Gastrocnemius medialis (tissue), 4 donors: ENCODE measurements at regions not wholly inside any gene's neighbourhood (a gene's known extent, or its start where the extent isn't known, plus 50 kb on each side); places are given as distances from the start of the nearest gene placed in this dataset.

Experiments used
- ATAC-seq, 2 donors: fragments of 150-250 bp; one replicate each; pipeline ENCODE4 v1.9.1; 2016
- DNase-seq, 2 donors: peaks; one replicate each; pipeline ENCODE4 v3.0.0-alpha.2; 2019
- H3K27ac ChIP-seq, 4 donors: fragments of 200-600 bp; sonication (generic); 1 replicate in 1 of 4; 2 replicates in 3 of 4; pipeline ENCODE4 v1.5.1; 2016 to 2018; ENCODE audit warnings: mild to moderate bottlenecking in 2 of 4, moderate library complexity in 1 of 4
- H3K27me3 ChIP-seq, 3 donors: fragments of 200-600 bp; sonication (generic) in 2 of 3; 1 replicate in 1 of 3; 2 replicates in 2 of 3; pipeline versions ENCODE4 v1.5.1 to v1.6.0; 2016 to 2019; ENCODE audit warnings: mild to moderate bottlenecking in 1 of 3, moderate library complexity in 1 of 3
- H3K36me3 ChIP-seq, 2 donors: fragments of 200-600 bp; sonication (generic) in 1 of 2; one replicate each; pipeline ENCODE4 v1.5.1; 2017 to 2018
- H3K4me1 ChIP-seq, 2 donors: fragments of 200-600 bp; sonication (generic) in 1 of 2; one replicate each; pipeline ENCODE4 v1.5.1; 2016 to 2017; ENCODE audit warnings: mild to moderate bottlenecking in 2 of 2
- H3K4me3 ChIP-seq, 4 donors: fragments of 200-600 bp; sonication (generic) in 3 of 4; 1 replicate in 1 of 4; 2 replicates in 3 of 4; pipeline ENCODE4 v1.5.1; 2016 to 2019; ENCODE audit warnings: mild to moderate bottlenecking in 2 of 4
- H3K9me3 ChIP-seq, 3 donors: fragments of 200-600 bp; sonication (generic) in 2 of 3; 1 replicate in 1 of 3; 2 replicates in 2 of 3; pipeline ENCODE4 v1.5.1; 2016 to 2019
- CTCF ChIP-seq, 5 experiments: fragments of 450-650 bp in 3 of 5; fragments of 200-600 bp in 2 of 5; sonication (generic) in 2 of 5; IDR thresholded peaks in 4 of 5; conservative IDR thresholded peaks in 1 of 5; 1 replicate in 4 of 5; 2 replicates in 1 of 5; pipeline ENCODE4 v1.5.1; 2016 to 2019; ENCODE audit warnings: antibody characterized with exemption in 5 of 5, mild to moderate bottlenecking in 3 of 5, moderate library complexity in 3 of 5
- POLR2A ChIP-seq, 2 donors: fragments of 450-650 bp; IDR thresholded peaks; one replicate each; pipeline ENCODE4 v1.6.1; 2017; ENCODE audit warnings: antibody characterized with exemption in 2 of 2, mild to moderate bottlenecking in 2 of 2, moderate library complexity in 2 of 2
- in situ Hi-C, 4 donors: fragments of 200-750 bp; cut with MboI; loops; one replicate each; pipeline versions ENCODE4 v1.15.0 to v1.8.0; 2017; ENCODE audit warnings: low sequenced_read_pairs in 4 of 4
- intact Hi-C: fragments of 100-400 bp; cut with DNase I; formaldehyde crosslinking; loops from one replicate; pipeline ENCODE4 v1.15.1; 2023; ENCODE audit warnings: low total_unique reads

GRCh38 chr6:25061289-25061936 is 125.7 kb upstream of the RIPOR2 start:
- in situ Hi-C loops: loop anchor here in 2 of 4 donors (10.0 to 25.0 kb wide), 2 partner anchors 474 to 477 kb away; no protein-coding TSS in a partner anchor
- no peaks in the 10 kb centered on the region for H3K36me3 ChIP-seq
- no peak overlapping the region for H3K27ac ChIP-seq
- intact Hi-C loops: no loop called here
- no peaks in the 10 kb centered on the region for H3K9me3 ChIP-seq
- no peaks in the 10 kb centered on the region for H3K4me1 ChIP-seq
- H3K27me3 ChIP-seq: no peaks in the 10 kb centered on the region
- DNase-seq: no peak
- no peak overlapping the region for H3K4me3 ChIP-seq
- TF ChIP-seq CTCF (IDR thresholded peaks at IDR 0.05 in 4 of 5, conservative IDR thresholded peaks at IDR 0.05 in 1 of 5): no peak
- no peak for TF ChIP-seq POLR2A (IDR thresholded peaks at IDR 0.05)
- ATAC-seq: no peak

- DNase-seq (no peak), ATAC-seq (no peak)
- Histone ChIP-seq H3K4me3 (no peak overlapping the region), H3K36me3 (no peaks in the 10 kb centered on the region), H3K27ac (no peak overlapping the region), H3K27me3 (no peaks in the 10 kb centered on the region), H3K9me3 (no peaks in the 10 kb centered on the region), H3K4me1 (no peaks in the 10 kb centered on the region)
- TF ChIP-seq POLR2A (IDR thresholded peaks at IDR 0.05): no peak
- no peak for TF ChIP-seq CTCF (IDR thresholded peaks at IDR 0.05 in 4 of 5, conservative IDR thresholded peaks at IDR 0.05 in 1 of 5)
- in situ Hi-C loops (loop anchor here in 2 of 4 donors (10.0 to 25.0 kb wide), 2 partner anchors 475 to 477 kb away; no protein-coding TSS in a partner anchor), intact Hi-C loops (no loop called here)
Measured at GRCh38 chr6:25062070-25062811, 126.5 kb upstream of the RIPOR2 start.

GRCh38 chr6:25064006-25064405 is 128.2 kb upstream of the RIPOR2 start:
- DNase-seq: no peak
- intact Hi-C loops: no loop called here
- H3K27ac ChIP-seq: no peak overlapping the region
- H3K9me3 ChIP-seq: no peaks in the 10 kb centered on the region
- no peak for ATAC-seq
- H3K4me1 ChIP-seq: no peaks in the 10 kb centered on the region
- H3K36me3 ChIP-seq: no peaks in the 10 kb centered on the region
- no peaks in the 10 kb centered on the region for H3K27me3 ChIP-seq
- in situ Hi-C loops: loop anchor here in 2 of 4 donors (10.0 to 25.0 kb wide), 2 partner anchors 477 to 479 kb away; no protein-coding TSS in a partner anchor
- H3K4me3 ChIP-seq: no peak overlapping the region
- TF ChIP-seq POLR2A (IDR thresholded peaks at IDR 0.05) (no peak), CTCF (IDR thresholded peaks at IDR 0.05 in 4 of 5, conservative IDR thresholded peaks at IDR 0.05 in 1 of 5) (no peak)

GRCh38 chr6:25065666-25066065 is 129.9 kb upstream of the RIPOR2 start:
- no peaks in the 10 kb centered on the region for H3K9me3 ChIP-seq
- intact Hi-C loops (no loop called here), in situ Hi-C loops (loop anchor here in 2 of 4 donors (5.0 to 25.0 kb wide), 3 partner anchors 203 to 481 kb away; no protein-coding TSS in a partner anchor)
- no peaks in the 10 kb centered on the region for H3K4me1 ChIP-seq
- H3K36me3 ChIP-seq: no peaks in the 10 kb centered on the region
- TF ChIP-seq POLR2A (IDR thresholded peaks at IDR 0.05) (no peak), CTCF (IDR thresholded peaks at IDR 0.05 in 4 of 5, conservative IDR thresholded peaks at IDR 0.05 in 1 of 5) (no peak)
- no peak overlapping the region for H3K27ac ChIP-seq
- H3K27me3 ChIP-seq: no peaks in the 10 kb centered on the region
- no peak for ATAC-seq
- DNase-seq: no peak
- H3K4me3 ChIP-seq: no peak overlapping the region
